Stimulated activated CD4-positive, alpha-beta T cell treated with anti-CD3 and anti-CD28 coated beads, Interleukin-4, amount 100 ng/mL, for 1 hour (primary cell): ENCODE measurements at regions not wholly inside any gene's neighbourhood (a gene's known extent, or its start where the extent isn't known, plus 50 kb on each side); places are given as distances from the start of the nearest gene placed in this dataset.
"Not testable (repeated sequence)": the region's sequence is repeated elsewhere in the genome, so short reads cannot be mapped to it uniquely, and the experiment has no call there.

Source experiments
- DNase-seq: peaks from one replicate; pipeline ENCODE4 v3.0.0-alpha.2; 2020

- no peak for DNase-seq
These were observed 250.8 kb downstream of the FOXD2 start for GRCh38 chr1:47688461-47689296.

- DNase-seq = no peak
These were observed 252.1 kb downstream of the FOXD2 start for GRCh38 chr1:47689894-47690293.

GRCh38 chr1:47690341-47691250 lies 252.8 kb downstream of the FOXD2 start:
- no peak for DNase-seq

GRCh38 chr1:47691293-47691692 lies 253.4 kb downstream of the FOXD2 start:
- DNase-seq = not testable (repeated sequence)

- DNase-seq = no peak
These were observed 254.4 kb downstream of the FOXD2 start for GRCh38 chr1:47692196-47692595.

- no peak for DNase-seq
These were observed 255.3 kb downstream of the FOXD2 start for GRCh38 chr1:47693115-47693514.

GRCh38 chr1:47694011-47694890 lies 256.4 kb downstream of the FOXD2 start:
- no peak for DNase-seq

GRCh38 chr1:47696404-47696736 lies 258.5 kb downstream of the FOXD2 start:
- no peak for DNase-seq

- no peak for DNase-seq
These were observed 259.0 kb downstream of the FOXD2 start for GRCh38 chr1:47696737-47697441.

- no peak for DNase-seq
These were observed 259.9 kb downstream of the FOXD2 start for GRCh38 chr1:47697616-47698335.

GRCh38 chr1:47699492-47700235 lies 261.8 kb downstream of the FOXD2 start:
- DNase-seq = no peak

GRCh38 chr1:47701283-47701682 lies 263.4 kb downstream of the FOXD2 start:
- no peak for DNase-seq

GRCh38 chr1:47701741-47702515 lies 264.1 kb downstream of the FOXD2 start:
- DNase-seq = no peak

GRCh38 chr1:47703156-47703825 lies 265.4 kb downstream of the FOXD2 start:
- no peak for DNase-seq

- no peak for DNase-seq
These were observed 266.2 kb downstream of the FOXD2 start for GRCh38 chr1:47703981-47704596.

- DNase-seq = no peak
These were observed 267.8 kb downstream of the FOXD2 start for GRCh38 chr1:47705517-47706130.

GRCh38 chr1:47707503-47707902 lies 269.7 kb downstream of the FOXD2 start:
- DNase-seq = no peak

- no peak for DNase-seq
These were observed 270.2 kb downstream of the FOXD2 start for GRCh38 chr1:47708019-47708535.
